Mononuclear cell (primary cell): ENCODE measurements at regions not wholly inside any gene's neighbourhood (a gene's known extent, or its start where the extent isn't known, plus 50 kb on each side); places are given as distances from the start of the nearest gene placed in this dataset.

ENCODE experiments used
- H3K27me3 ChIP-seq: 2 replicates; pipeline ENCODE4 v1.6.0; 2011; ENCODE audit warnings: low read length, control low read depth; ENCODE audit not compliant: insufficient read depth
- H3K4me1 ChIP-seq: 2 replicates; pipeline ENCODE4 v1.5.1; 2011; ENCODE audit warnings: mild to moderate bottlenecking, low read length, control low read depth; ENCODE audit not compliant: insufficient read depth
- H3K4me3 ChIP-seq: 2 replicates; pipeline ENCODE4 v1.5.1; 2011; ENCODE audit warnings: mild to moderate bottlenecking, low read length, moderate library complexity
- H3K9me3 ChIP-seq: 2 replicates; pipeline ENCODE4 v1.5.1; 2011; ENCODE audit warnings: low read depth, mild to moderate bottlenecking, control low read depth, low read length

GRCh38 chr12:92431146-92431545, 271.6 kb upstream of the PLEKHG7 start:
- H3K4me3 ChIP-seq = no peak overlapping the region
- no peaks in the 10 kb centered on the region for H3K9me3 ChIP-seq
- no peaks in the 10 kb centered on the region for H3K27me3 ChIP-seq
- H3K4me1 ChIP-seq = peaks cover 13% of the 10 kb centered on the region

- Histone ChIP-seq H3K4me3 (no peak overlapping the region), H3K4me1 (peaks cover 3% of the 10 kb centered on the region), H3K9me3 (no peaks in the 10 kb centered on the region), H3K27me3 (no peaks in the 10 kb centered on the region)
Measured at GRCh38 chr12:92426332-92426731, 276.5 kb upstream of the PLEKHG7 start.

GRCh38 chr12:92425165-92425564, 277.6 kb upstream of the PLEKHG7 start:
- no peaks in the 10 kb centered on the region for H3K4me1 ChIP-seq
- no peaks in the 10 kb centered on the region for H3K9me3 ChIP-seq
- no peaks in the 10 kb centered on the region for H3K27me3 ChIP-seq
- no peak overlapping the region for H3K4me3 ChIP-seq

GRCh38 chr12:92424338-92424737, 278.5 kb upstream of the PLEKHG7 start:
- Histone ChIP-seq H3K9me3 (no peaks in the 10 kb centered on the region), H3K27me3 (no peaks in the 10 kb centered on the region), H3K4me3 (no peak overlapping the region), H3K4me1 (no peaks in the 10 kb centered on the region)

- Histone ChIP-seq H3K27me3 (no peaks in the 10 kb centered on the region), H3K9me3 (no peaks in the 10 kb centered on the region), H3K4me1 (no peaks in the 10 kb centered on the region)
Measured at GRCh38 chr12:92421701-92422100, 276.1 kb upstream of the BTG1 start.

GRCh38 chr12:92421042-92421441, 275.4 kb upstream of the BTG1 start:
- no peak overlapping the region for H3K4me3 ChIP-seq

More at GRCh38 chr12:92421701-92422100, 276.1 kb upstream of the BTG1 start:
- no peak overlapping the region for H3K4me3 ChIP-seq

GRCh38 chr12:92419201-92419600, 273.6 kb upstream of the BTG1 start:
- Histone ChIP-seq H3K4me1 (no peaks in the 10 kb centered on the region), H3K9me3 (no peaks in the 10 kb centered on the region), H3K4me3 (no peak overlapping the region), H3K27me3 (no peaks in the 10 kb centered on the region)

More at GRCh38 chr12:92421042-92421441, 275.4 kb upstream of the BTG1 start:
- Histone ChIP-seq H3K4me1 (no peaks in the 10 kb centered on the region), H3K9me3 (no peaks in the 10 kb centered on the region), H3K27me3 (no peaks in the 10 kb centered on the region)

- H3K4me1 ChIP-seq = no peaks in the 10 kb centered on the region
Measured at GRCh38 chr12:92418381-92418780, 272.7 kb upstream of the BTG1 start.

GRCh38 chr12:92417373-92417772, 271.7 kb upstream of the BTG1 start:
- no peaks in the 10 kb centered on the region for H3K27me3 ChIP-seq
- H3K4me3 ChIP-seq = no peak overlapping the region
- no peaks in the 10 kb centered on the region for H3K4me1 ChIP-seq
- no peaks in the 10 kb centered on the region for H3K9me3 ChIP-seq

More at GRCh38 chr12:92418381-92418780, 272.7 kb upstream of the BTG1 start:
- no peaks in the 10 kb centered on the region for H3K27me3 ChIP-seq
- no peaks in the 10 kb centered on the region for H3K9me3 ChIP-seq
- no peak overlapping the region for H3K4me3 ChIP-seq

GRCh38 chr12:92416385-92416812, 270.8 kb upstream of the BTG1 start:
- no peaks in the 10 kb centered on the region for H3K27me3 ChIP-seq
- H3K9me3 ChIP-seq = no peaks in the 10 kb centered on the region
- no peak overlapping the region for H3K4me3 ChIP-seq
- H3K4me1 ChIP-seq = no peaks in the 10 kb centered on the region

- H3K9me3 ChIP-seq = no peaks in the 10 kb centered on the region
- no peak overlapping the region for H3K4me3 ChIP-seq
- H3K4me1 ChIP-seq = peaks cover 4% of the 10 kb centered on the region
- H3K27me3 ChIP-seq = no peaks in the 10 kb centered on the region
Measured at GRCh38 chr12:92414170-92415070, 268.8 kb upstream of the BTG1 start.

GRCh38 chr12:92413286-92413685, 267.6 kb upstream of the BTG1 start:
- H3K4me3 ChIP-seq = no peak overlapping the region
- H3K27me3 ChIP-seq = no peaks in the 10 kb centered on the region
- no peaks in the 10 kb centered on the region for H3K9me3 ChIP-seq

GRCh38 chr12:92412856-92413255, 267.2 kb upstream of the BTG1 start:
- Histone ChIP-seq H3K4me1 (peaks cover 14% of the 10 kb centered on the region), H3K27me3 (no peaks in the 10 kb centered on the region), H3K4me3 (no peak overlapping the region), H3K9me3 (no peaks in the 10 kb centered on the region)

More at GRCh38 chr12:92413286-92413685, 267.6 kb upstream of the BTG1 start:
- H3K4me1 ChIP-seq = peaks cover 10% of the 10 kb centered on the region

GRCh38 chr12:92411687-92412086, 266.0 kb upstream of the BTG1 start:
- H3K9me3 ChIP-seq = no peaks in the 10 kb centered on the region
- no peak overlapping the region for H3K4me3 ChIP-seq
- H3K27me3 ChIP-seq = no peaks in the 10 kb centered on the region
- peaks cover 18% of the 10 kb centered on the region for H3K4me1 ChIP-seq

- H3K27me3 ChIP-seq = no peaks in the 10 kb centered on the region
- H3K4me3 ChIP-seq = no peak overlapping the region
- peaks cover 37% of the 10 kb centered on the region for H3K4me1 ChIP-seq
- H3K9me3 ChIP-seq = no peaks in the 10 kb centered on the region
Measured at GRCh38 chr12:92408072-92408900, 262.6 kb upstream of the BTG1 start.
